ENCODE measurements at regions not wholly inside any gene's neighbourhood (a gene's known extent, or its start where the extent isn't known, plus 50 kb on each side); places are given as distances from the start of the nearest gene placed in this dataset.

GRCh38 chrX:123086768-123087167 lies 97.3 kb upstream of the GRIA3 start:
- H3K9me3 Mint-ChIP-seq (ENCODE audit: unreplicated experiment), result peaks cover 29% of the 10 kb centered on the region
- ChIA-PET POLR2A (interaction anchor here (0.9 to 1.4 kb wide), 2 partner anchors 52 to 418 kb away, joined by 3 read pairs; no protein-coding TSS in a partner anchor), CTCF (interaction anchor here (0.6 kb wide), 1 partner anchor 175 kb away, joined by 3 read pairs; no protein-coding TSS in a partner anchor)
- intact Hi-C loops (cut with micrococcal nuclease), result loop anchor here (10.0 kb wide), 1 partner anchor 338 kb away; no protein-coding TSS in a partner anchor
- H3K4me1 Mint-ChIP-seq (ENCODE audit: insufficient read depth, unreplicated experiment), result peaks cover 40% of the 10 kb centered on the region
- no peak for DNase-seq (ENCODE audit: unreplicated experiment)
- no TSS peak for BruUV-seq (replicated peaks)
- no peak for TF ChIP-seq CTCF (IDR thresholded peaks at IDR 0.05; ENCODE audit: unreplicated experiment)
- no peak overlapping the region for H3K27ac Mint-ChIP-seq (ENCODE audit: low read depth, unreplicated experiment)
- peaks cover 6% of the 10 kb centered on the region for H3K36me3 Mint-ChIP-seq (ENCODE audit: insufficient read depth, unreplicated experiment)
- no peaks in the 10 kb centered on the region for H3K27me3 Mint-ChIP-seq (ENCODE audit: insufficient read depth, unreplicated experiment)
- H3K4me3 Mint-ChIP-seq (ENCODE audit: unreplicated experiment), result no peak overlapping the region

- ChIA-PET POLR2A (interaction anchor here (0.9 to 1.4 kb wide), 2 partner anchors 9 to 51 kb away, joined by 3 read pairs; no protein-coding TSS in a partner anchor), CTCF (interaction anchor here (0.6 kb wide), 1 partner anchor 176 kb away, joined by 3 read pairs; no protein-coding TSS in a partner anchor)
- Mint-ChIP-seq H3K27me3 (ENCODE audit: insufficient read depth, unreplicated experiment) (no peaks in the 10 kb centered on the region), H3K27ac (ENCODE audit: low read depth, unreplicated experiment) (no peak overlapping the region), H3K4me1 (ENCODE audit: insufficient read depth, unreplicated experiment) (peaks cover 36% of the 10 kb centered on the region), H3K9me3 (ENCODE audit: unreplicated experiment) (peaks cover 29% of the 10 kb centered on the region), H3K4me3 (ENCODE audit: unreplicated experiment) (no peak overlapping the region), H3K36me3 (ENCODE audit: insufficient read depth, unreplicated experiment) (peaks cover 6% of the 10 kb centered on the region)
- intact Hi-C loops (cut with micrococcal nuclease), result loop anchor here (10.0 kb wide), 1 partner anchor 337 kb away; no protein-coding TSS in a partner anchor
- no TSS peak for BruUV-seq (replicated peaks)
- peak; percentile 80 for DNase-seq (ENCODE audit: unreplicated experiment)
- no peak for TF ChIP-seq CTCF (IDR thresholded peaks at IDR 0.05; ENCODE audit: unreplicated experiment)
Measured at GRCh38 chrX:123087326-123087725, 96.8 kb upstream of the GRIA3 start.

- intact Hi-C loops (cut with micrococcal nuclease), result loop anchor here (10.0 kb wide), 1 partner anchor 336 kb away; no protein-coding TSS in a partner anchor
- no peak for TF ChIP-seq CTCF (IDR thresholded peaks at IDR 0.05; ENCODE audit: unreplicated experiment)
- no peaks in the 10 kb centered on the region for H3K27me3 Mint-ChIP-seq (ENCODE audit: insufficient read depth, unreplicated experiment)
- CTCF ChIA-PET, result interaction anchor here (0.6 kb wide), 1 partner anchor 41 kb away, joined by 3 read pairs; no protein-coding TSS in a partner anchor
- H3K4me3 Mint-ChIP-seq (ENCODE audit: unreplicated experiment), result no peak overlapping the region
- H3K27ac Mint-ChIP-seq (ENCODE audit: low read depth, unreplicated experiment), result no peak overlapping the region
- BruUV-seq (replicated peaks), result no TSS peak
- peaks cover 29% of the 10 kb centered on the region for H3K9me3 Mint-ChIP-seq (ENCODE audit: unreplicated experiment)
- peaks cover 32% of the 10 kb centered on the region for H3K4me1 Mint-ChIP-seq (ENCODE audit: insufficient read depth, unreplicated experiment)
- DNase-seq (ENCODE audit: unreplicated experiment), result peak; percentile 42
- POLR2A ChIA-PET, result interaction anchor here (0.9 to 1.2 kb wide), 2 partner anchors 10 to 334 kb away, joined by 3 read pairs; no protein-coding TSS in a partner anchor
- H3K36me3 Mint-ChIP-seq (ENCODE audit: insufficient read depth, unreplicated experiment), result peaks cover 6% of the 10 kb centered on the region
Measured at GRCh38 chrX:123088331-123088730, 95.7 kb upstream of the GRIA3 start.

- POLR2A ChIA-PET, result interaction anchor here (1.2 kb wide), 1 partner anchor 334 kb away, joined by 3 read pairs; no protein-coding TSS in a partner anchor
- no peak for DNase-seq (ENCODE audit: unreplicated experiment)
Measured at GRCh38 chrX:123088930-123089329, 95.1 kb upstream of the GRIA3 start.

More at GRCh38 chrX:123088930-123089329, 95.1 kb upstream of the GRIA3 start:
- H3K9me3 Mint-ChIP-seq (ENCODE audit: unreplicated experiment), result peaks cover 29% of the 10 kb centered on the region
- TF ChIP-seq CTCF (IDR thresholded peaks at IDR 0.05; ENCODE audit: unreplicated experiment), result no peak
- CTCF ChIA-PET, result no interaction called here
- intact Hi-C loops (cut with micrococcal nuclease), result loop anchor here (10.0 kb wide), 1 partner anchor 336 kb away; no protein-coding TSS in a partner anchor
- peaks cover 6% of the 10 kb centered on the region for H3K36me3 Mint-ChIP-seq (ENCODE audit: insufficient read depth, unreplicated experiment)
- no peaks in the 10 kb centered on the region for H3K27me3 Mint-ChIP-seq (ENCODE audit: insufficient read depth, unreplicated experiment)
- H3K4me3 Mint-ChIP-seq (ENCODE audit: unreplicated experiment), result no peak overlapping the region
- no TSS peak for BruUV-seq (replicated peaks)
- H3K27ac Mint-ChIP-seq (ENCODE audit: low read depth, unreplicated experiment), result no peak overlapping the region
- peaks cover 26% of the 10 kb centered on the region for H3K4me1 Mint-ChIP-seq (ENCODE audit: insufficient read depth, unreplicated experiment)
